Tibial artery (tissue), 4 donors: ENCODE measurements at regions not wholly inside any gene's neighbourhood (a gene's known extent, or its start where the extent isn't known, plus 50 kb on each side); places are given as distances from the start of the nearest gene placed in this dataset.

Experiments used
- DNase-seq, 2 donors: peaks; one replicate each; pipeline ENCODE4 v3.0.0-alpha.2; 2019
- H3K27ac ChIP-seq, 2 donors: fragments of 200-600 bp; sonication (generic) in 1 of 2; 1 replicate in 1 of 2; 2 replicates in 1 of 2; pipeline ENCODE4 v1.5.1; 2018 to 2019; ENCODE audit warnings: mild to moderate bottlenecking in 1 of 2
- H3K27me3 ChIP-seq, 2 donors: fragments of 200-600 bp; sonication (generic) in 1 of 2; one replicate each; pipeline versions ENCODE4 v1.5.1 to v1.6.0; 2016 to 2019
- H3K36me3 ChIP-seq, 3 donors: fragments of 200-600 bp; sonication (generic) in 2 of 3; one replicate each; pipeline ENCODE4 v1.5.1; 2016 to 2019; ENCODE audit warnings: mild to moderate bottlenecking in 2 of 3
- H3K4me1 ChIP-seq, 4 donors: fragments of 200-600 bp; sonication (generic) in 2 of 4; 1 replicate in 3 of 4; 2 replicates in 1 of 4; pipeline ENCODE4 v1.5.1; 2016 to 2019
- H3K4me3 ChIP-seq, 2 donors: fragments of 200-600 bp; sonication (generic) in 1 of 2; 1 replicate in 1 of 2; 2 replicates in 1 of 2; pipeline ENCODE4 v1.5.1; 2018 to 2019; ENCODE audit warnings: mild to moderate bottlenecking in 2 of 2
- H3K9me3 ChIP-seq, 3 donors: fragments of 200-600 bp; sonication (generic) in 1 of 3; one replicate each; pipeline ENCODE4 v1.5.1; 2016 to 2019
- CTCF ChIP-seq, 2 experiments: fragments of 200-600 bp in 1 of 2; fragments of 450-650 bp in 1 of 2; IDR thresholded peaks; one replicate each; pipeline ENCODE4 v1.5.1; 2017 to 2019; ENCODE audit warnings: antibody characterized with exemption in 2 of 2, mild to moderate bottlenecking in 1 of 2, moderate library complexity in 1 of 2
- intact Hi-C: fragments of 100-400 bp; cut with DNase I; formaldehyde crosslinking; loops from one replicate; pipeline ENCODE4 v1.15.0; 2023; ENCODE audit warnings: low total_unique reads

- no peak overlapping the region for H3K27ac ChIP-seq
- TF ChIP-seq CTCF (IDR thresholded peaks at IDR 0.05), result no peak
- no peaks in the 10 kb centered on the region for H3K27me3 ChIP-seq
- H3K4me3 ChIP-seq, result no peak overlapping the region
- DNase-seq, result no peak
- H3K4me1 ChIP-seq, result peaks cover 0 to 16% (median 0%) of the 10 kb centered on the region in 4 donors
- no peaks in the 10 kb centered on the region for H3K9me3 ChIP-seq
- intact Hi-C loops, result no loop called here
- no peaks in the 10 kb centered on the region for H3K36me3 ChIP-seq
Measured at GRCh38 chr21:18529254-18529653, 125.7 kb upstream of the TMPRSS15 start.

- intact Hi-C loops, result no loop called here
Measured at GRCh38 chr21:18542081-18542480, 138.5 kb upstream of the TMPRSS15 start.

GRCh38 chr21:18545908-18546307, 142.3 kb upstream of the TMPRSS15 start:
- Histone ChIP-seq H3K4me3 (no peak overlapping the region), H3K27me3 (no peaks in the 10 kb centered on the region), H3K9me3 (no peaks in the 10 kb centered on the region), H3K36me3 (no peaks in the 10 kb centered on the region), H3K27ac (no peak overlapping the region), H3K4me1 (no peaks in the 10 kb centered on the region)
- intact Hi-C loops, result no loop called here
- no peak for DNase-seq
- no peak for TF ChIP-seq CTCF (IDR thresholded peaks at IDR 0.05)

More at GRCh38 chr21:18542081-18542480, 138.5 kb upstream of the TMPRSS15 start:
- Histone ChIP-seq H3K4me3 (no peak overlapping the region), H3K36me3 (no peaks in the 10 kb centered on the region), H3K27me3 (no peaks in the 10 kb centered on the region), H3K27ac (no peak overlapping the region), H3K9me3 (no peaks in the 10 kb centered on the region), H3K4me1 (no peaks in the 10 kb centered on the region)
- TF ChIP-seq CTCF (IDR thresholded peaks at IDR 0.05), result no peak
- no peak for DNase-seq

- no peaks in the 10 kb centered on the region for H3K4me1 ChIP-seq
- no peaks in the 10 kb centered on the region for H3K9me3 ChIP-seq
- no peaks in the 10 kb centered on the region for H3K27me3 ChIP-seq
- TF ChIP-seq CTCF (IDR thresholded peaks at IDR 0.05), result no peak
- intact Hi-C loops, result no loop called here
- H3K4me3 ChIP-seq, result no peak overlapping the region
- H3K27ac ChIP-seq, result no peak overlapping the region
- DNase-seq, result no peak
- H3K36me3 ChIP-seq, result no peaks in the 10 kb centered on the region
Measured at GRCh38 chr21:18547347-18547746, 143.8 kb upstream of the TMPRSS15 start.

GRCh38 chr21:18548249-18548648, 144.7 kb upstream of the TMPRSS15 start:
- Histone ChIP-seq H3K27ac (no peak overlapping the region), H3K4me3 (no peak overlapping the region), H3K9me3 (no peaks in the 10 kb centered on the region), H3K4me1 (no peaks in the 10 kb centered on the region), H3K36me3 (no peaks in the 10 kb centered on the region), H3K27me3 (no peaks in the 10 kb centered on the region)
- DNase-seq, result no peak
- intact Hi-C loops, result no loop called here
- TF ChIP-seq CTCF (IDR thresholded peaks at IDR 0.05), result no peak
